ENCODE measurements at regions not wholly inside any gene's neighbourhood (a gene's known extent, or its start where the extent isn't known, plus 50 kb on each side); places are given as distances from the start of the nearest gene placed in this dataset.

GRCh38 chr7:18174996-18175395 lies 147.3 kb upstream of the PRPS1L1 start:
- Mint-ChIP-seq H3K36me3 (ENCODE audit: low read depth) (no peaks in the 10 kb centered on the region), H3K4me3 (no peak overlapping the region), H3K27ac (no peak overlapping the region), H3K27me3 (ENCODE audit: low read depth) (no peaks in the 10 kb centered on the region), H3K4me1 (ENCODE audit: low read depth) (peaks cover 12% of the 10 kb centered on the region), H3K9me3 (no peaks in the 10 kb centered on the region)

- Mint-ChIP-seq H3K4me3 (no peak overlapping the region), H3K36me3 (ENCODE audit: low read depth) (no peaks in the 10 kb centered on the region), H3K9me3 (no peaks in the 10 kb centered on the region), H3K27ac (no peak overlapping the region), H3K27me3 (ENCODE audit: low read depth) (no peaks in the 10 kb centered on the region), H3K4me1 (ENCODE audit: low read depth) (peaks cover 12% of the 10 kb centered on the region)
Observed at GRCh38 chr7:18175801-18176450, 148.3 kb upstream of the PRPS1L1 start.

- Mint-ChIP-seq H3K27ac (no peak overlapping the region), H3K27me3 (ENCODE audit: low read depth) (peaks cover 7% of the 10 kb centered on the region), H3K4me3 (no peak overlapping the region), H3K4me1 (ENCODE audit: low read depth) (peaks cover 12% of the 10 kb centered on the region), H3K36me3 (ENCODE audit: low read depth) (no peaks in the 10 kb centered on the region), H3K9me3 (no peaks in the 10 kb centered on the region)
Observed at GRCh38 chr7:18177129-18177814, 149.6 kb upstream of the PRPS1L1 start.

- Mint-ChIP-seq H3K36me3 (ENCODE audit: low read depth) (no peaks in the 10 kb centered on the region), H3K4me3 (no peak overlapping the region), H3K27ac (no peak overlapping the region), H3K9me3 (no peaks in the 10 kb centered on the region), H3K4me1 (ENCODE audit: low read depth) (peaks cover 12% of the 10 kb centered on the region), H3K27me3 (ENCODE audit: low read depth) (peaks cover 8% of the 10 kb centered on the region)
Observed at GRCh38 chr7:18177815-18178660, 150.4 kb upstream of the PRPS1L1 start.

- Mint-ChIP-seq H3K4me3 (no peak overlapping the region), H3K27ac (no peak overlapping the region)
Observed at GRCh38 chr7:18179093-18179492, 151.4 kb upstream of the PRPS1L1 start.

GRCh38 chr7:18180685-18181084 lies 153.0 kb upstream of the PRPS1L1 start:
- no peaks in the 10 kb centered on the region for H3K9me3 Mint-ChIP-seq
- no peak overlapping the region for H3K4me3 Mint-ChIP-seq
- no peak overlapping the region for H3K27ac Mint-ChIP-seq
- peaks cover 8% of the 10 kb centered on the region for H3K27me3 Mint-ChIP-seq (ENCODE audit: low read depth)
- H3K4me1 Mint-ChIP-seq (ENCODE audit: low read depth), result peaks cover 12% of the 10 kb centered on the region
- H3K36me3 Mint-ChIP-seq (ENCODE audit: low read depth), result no peaks in the 10 kb centered on the region

More at GRCh38 chr7:18179093-18179492, 151.4 kb upstream of the PRPS1L1 start:
- peaks cover 8% of the 10 kb centered on the region for H3K27me3 Mint-ChIP-seq (ENCODE audit: low read depth)
- peaks cover 12% of the 10 kb centered on the region for H3K4me1 Mint-ChIP-seq (ENCODE audit: low read depth)
- H3K9me3 Mint-ChIP-seq, result no peaks in the 10 kb centered on the region
- H3K36me3 Mint-ChIP-seq (ENCODE audit: low read depth), result no peaks in the 10 kb centered on the region

GRCh38 chr7:18189500-18190126 lies 162.0 kb upstream of the PRPS1L1 start:
- Mint-ChIP-seq H3K27me3 (ENCODE audit: low read depth) (no peaks in the 10 kb centered on the region), H3K4me3 (no peak overlapping the region), H3K9me3 (no peaks in the 10 kb centered on the region), H3K36me3 (ENCODE audit: low read depth) (no peaks in the 10 kb centered on the region), H3K27ac (no peak overlapping the region), H3K4me1 (ENCODE audit: low read depth) (no peaks in the 10 kb centered on the region)

GRCh38 chr7:18191341-18191740 lies 163.7 kb upstream of the PRPS1L1 start:
- no peak overlapping the region for H3K27ac Mint-ChIP-seq
- H3K4me3 Mint-ChIP-seq, result no peak overlapping the region
- no peaks in the 10 kb centered on the region for H3K9me3 Mint-ChIP-seq
- no peaks in the 10 kb centered on the region for H3K36me3 Mint-ChIP-seq (ENCODE audit: low read depth)
- no peaks in the 10 kb centered on the region for H3K27me3 Mint-ChIP-seq (ENCODE audit: low read depth)
- H3K4me1 Mint-ChIP-seq (ENCODE audit: low read depth), result no peaks in the 10 kb centered on the region

- Mint-ChIP-seq H3K4me1 (ENCODE audit: low read depth) (no peaks in the 10 kb centered on the region), H3K27ac (no peak overlapping the region), H3K27me3 (ENCODE audit: low read depth) (no peaks in the 10 kb centered on the region), H3K9me3 (no peaks in the 10 kb centered on the region), H3K4me3 (no peak overlapping the region), H3K36me3 (ENCODE audit: low read depth) (no peaks in the 10 kb centered on the region)
Observed at GRCh38 chr7:18191862-18192625, 164.4 kb upstream of the PRPS1L1 start.

- Mint-ChIP-seq H3K36me3 (ENCODE audit: low read depth) (no peaks in the 10 kb centered on the region), H3K27ac (no peak overlapping the region)
Observed at GRCh38 chr7:18194616-18195015, 167.0 kb upstream of the PRPS1L1 start.

GRCh38 chr7:18196638-18197037 lies 169.0 kb upstream of the PRPS1L1 start:
- no peaks in the 10 kb centered on the region for H3K27me3 Mint-ChIP-seq (ENCODE audit: low read depth)
- no peaks in the 10 kb centered on the region for H3K36me3 Mint-ChIP-seq (ENCODE audit: low read depth)
- no peaks in the 10 kb centered on the region for H3K9me3 Mint-ChIP-seq
- H3K4me1 Mint-ChIP-seq (ENCODE audit: low read depth), result no peaks in the 10 kb centered on the region
- no peak overlapping the region for H3K4me3 Mint-ChIP-seq
- H3K27ac Mint-ChIP-seq, result no peak overlapping the region

More at GRCh38 chr7:18194616-18195015, 167.0 kb upstream of the PRPS1L1 start:
- Mint-ChIP-seq H3K4me1 (ENCODE audit: low read depth) (no peaks in the 10 kb centered on the region), H3K4me3 (no peak overlapping the region), H3K27me3 (ENCODE audit: low read depth) (no peaks in the 10 kb centered on the region), H3K9me3 (no peaks in the 10 kb centered on the region)

GRCh38 chr7:18198868-18199267 lies 171.2 kb upstream of the PRPS1L1 start:
- Mint-ChIP-seq H3K27ac (no peak overlapping the region), H3K9me3 (no peaks in the 10 kb centered on the region), H3K4me1 (ENCODE audit: low read depth) (peaks cover 3% of the 10 kb centered on the region), H3K36me3 (ENCODE audit: low read depth) (no peaks in the 10 kb centered on the region), H3K4me3 (no peak overlapping the region), H3K27me3 (ENCODE audit: low read depth) (no peaks in the 10 kb centered on the region)

GRCh38 chr7:18200266-18200665 lies 172.6 kb upstream of the PRPS1L1 start:
- Mint-ChIP-seq H3K4me3 (no peak overlapping the region), H3K4me1 (ENCODE audit: low read depth) (peaks cover 3% of the 10 kb centered on the region)

GRCh38 chr7:18200855-18201254 lies 173.2 kb upstream of the PRPS1L1 start:
- Mint-ChIP-seq H3K27ac (no peak overlapping the region), H3K27me3 (ENCODE audit: low read depth) (no peaks in the 10 kb centered on the region), H3K4me3 (no peak overlapping the region), H3K9me3 (no peaks in the 10 kb centered on the region), H3K4me1 (ENCODE audit: low read depth) (peaks cover 3% of the 10 kb centered on the region), H3K36me3 (ENCODE audit: low read depth) (no peaks in the 10 kb centered on the region)

More at GRCh38 chr7:18200266-18200665, 172.6 kb upstream of the PRPS1L1 start:
- no peaks in the 10 kb centered on the region for H3K36me3 Mint-ChIP-seq (ENCODE audit: low read depth)
- H3K9me3 Mint-ChIP-seq, result no peaks in the 10 kb centered on the region
- no peaks in the 10 kb centered on the region for H3K27me3 Mint-ChIP-seq (ENCODE audit: low read depth)
- H3K27ac Mint-ChIP-seq, result no peak overlapping the region
